HFFc6 (cell line): ENCODE measurements at regions not wholly inside any gene's neighbourhood (a gene's known extent, or its start where the extent isn't known, plus 50 kb on each side); places are given as distances from the start of the nearest gene placed in this dataset.

Experiments
- DNase-seq: peaks from one replicate; pipeline ENCODE4 v3.0.0-alpha.2; 2018
- H3K27ac Mint-ChIP-seq: 2 replicates; pipeline ENCODE4 v1.8.0; 2020; ENCODE audit warnings: mild to moderate bottlenecking, mixed read lengths
- H3K27me3 Mint-ChIP-seq: 2 replicates; pipeline ENCODE4 v1.8.0; 2021; ENCODE audit warnings: mild to moderate bottlenecking, moderate library complexity, mixed read lengths; ENCODE audit not compliant: insufficient read depth
- H3K36me3 Mint-ChIP-seq: 2 replicates; pipeline ENCODE4 v1.8.0; 2021; ENCODE audit warnings: low read depth, mixed read lengths
- H3K4me1 Mint-ChIP-seq: 2 replicates; pipeline ENCODE4 v1.8.0; 2020; ENCODE audit warnings: low read depth, mixed read lengths
- H3K4me3 Mint-ChIP-seq: 2 replicates; pipeline ENCODE4 v1.8.0; 2020; ENCODE audit warnings: mild to moderate bottlenecking, moderate library complexity, mixed read lengths
- H3K9me3 Mint-ChIP-seq: 2 replicates; pipeline ENCODE4 v1.8.0; 2020; ENCODE audit warnings: mild to moderate bottlenecking, mixed read lengths
- CTCF ChIP-seq: fragments of 200-600 bp; sonication (generic); IDR thresholded peaks from 2 replicates; pipeline ENCODE4 v1.5.0; 2021; ENCODE audit warnings: antibody characterized with exemption, mild to moderate bottlenecking

- no peaks in the 10 kb centered on the region for H3K9me3 Mint-ChIP-seq
- no peak overlapping the region for H3K4me3 Mint-ChIP-seq
- TF ChIP-seq CTCF = no peak
- peaks cover 6% of the 10 kb centered on the region for H3K4me1 Mint-ChIP-seq
- H3K36me3 Mint-ChIP-seq = 0 out of 2 replicates have a peak, but pooled peaks cover under 1% of the 10 kb centered on the region
- 0 out of 2 replicates have a peak, but pooled peaks cover under 1% of the 10 kb centered on the region for H3K27me3 Mint-ChIP-seq
- no peak overlapping the region for H3K27ac Mint-ChIP-seq
- DNase-seq = no peak
These were observed 113.7 kb downstream of the WNT5A start for GRCh38 chr3:55373423-55373822.

DNA sequence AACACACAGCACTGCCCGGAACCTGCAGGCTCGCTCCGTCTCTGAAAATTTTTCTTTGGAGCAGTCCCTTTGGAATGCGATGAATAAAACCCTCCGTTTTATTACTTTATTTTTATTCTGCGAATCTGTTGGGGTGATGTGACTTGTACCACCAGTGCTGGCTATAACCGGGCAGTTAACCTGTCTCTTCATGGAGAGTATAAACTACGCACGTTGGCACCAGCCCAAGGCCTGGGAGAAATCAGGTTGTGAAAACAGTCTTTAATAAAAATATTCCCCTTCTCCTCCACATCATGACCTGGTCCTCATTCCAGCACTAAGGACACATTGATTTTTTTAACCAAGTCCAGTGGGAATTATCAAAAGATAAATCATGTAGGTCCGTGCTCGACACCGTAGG is 116.8 kb downstream of the WNT5A start:
- Mint-ChIP-seq H3K4me3 (no peak overlapping the region), H3K27me3 (no peaks in the 10 kb centered on the region; the same call in 1 of the 2 replicates), H3K27ac (no peak overlapping the region), H3K9me3 (no peaks in the 10 kb centered on the region), H3K4me1 (peaks cover 26% of the 10 kb centered on the region), H3K36me3 (0 out of 2 replicates have a peak, but pooled peaks cover 3% of the 10 kb centered on the region)
- no peak for DNase-seq
- TF ChIP-seq CTCF = no peak

DNA sequence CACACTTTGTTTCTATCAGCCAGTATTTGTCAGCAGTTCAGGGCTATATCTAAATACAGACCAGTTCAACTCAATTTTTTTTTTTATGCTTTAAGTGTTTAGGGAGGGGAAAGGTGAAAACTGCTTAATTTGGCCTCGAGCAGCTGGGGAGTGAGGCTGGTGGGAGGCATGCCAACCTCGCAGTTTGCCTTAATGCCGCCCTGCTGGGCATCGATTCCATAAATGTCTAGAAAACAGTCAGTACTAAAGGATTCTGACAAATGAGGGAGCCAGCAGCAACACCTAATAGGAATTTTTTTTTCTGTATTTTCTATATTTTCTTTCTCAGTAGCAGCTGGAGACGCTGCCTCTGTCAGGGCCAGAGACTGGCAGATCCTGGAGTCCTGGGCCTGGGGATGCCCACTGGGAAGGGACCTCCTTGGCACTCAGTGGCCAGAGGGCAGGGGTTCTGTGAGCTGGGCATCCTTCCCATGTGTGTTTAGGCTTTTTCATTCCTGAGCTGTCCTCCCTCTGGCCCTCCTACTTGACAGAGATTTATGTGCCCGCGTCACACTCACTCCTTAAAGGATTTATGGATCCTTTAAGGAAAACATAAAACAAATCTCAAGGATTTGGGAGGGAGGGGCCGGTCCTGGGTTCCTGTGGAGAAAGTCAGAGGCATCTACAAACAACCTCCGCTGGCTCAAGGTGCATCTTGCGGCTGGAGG is 117.8 kb downstream of the WNT5A start:
- TF ChIP-seq CTCF = no peak
- peaks cover 36% of the 10 kb centered on the region for H3K4me1 Mint-ChIP-seq
- no peak overlapping the region for H3K4me3 Mint-ChIP-seq
- no peak for DNase-seq
- 0 out of 2 replicates have a peak, but pooled peaks cover 3% of the 10 kb centered on the region for H3K36me3 Mint-ChIP-seq
- no peak overlapping the region for H3K27ac Mint-ChIP-seq
- no peaks in the 10 kb centered on the region; the same call in 1 of the 2 replicates for H3K27me3 Mint-ChIP-seq
- no peaks in the 10 kb centered on the region for H3K9me3 Mint-ChIP-seq

DNA sequence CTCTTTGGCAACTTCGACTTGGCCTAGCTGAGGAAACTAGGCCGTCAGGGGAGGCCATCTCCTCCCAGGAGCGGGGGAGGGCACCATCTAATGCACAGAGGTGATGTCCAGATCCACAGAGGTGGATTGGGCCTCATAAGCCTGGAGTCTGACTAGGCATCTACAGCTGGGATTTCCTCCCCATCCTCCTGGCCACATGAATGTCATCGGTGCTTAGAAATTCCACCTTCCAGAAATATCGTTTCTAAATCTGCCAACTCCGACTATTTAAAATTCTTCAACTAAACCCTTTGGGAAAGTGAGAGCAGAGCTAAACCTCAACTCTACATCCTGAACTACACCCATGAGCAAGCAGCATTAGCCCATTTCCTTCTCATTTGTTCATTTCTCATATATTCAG is 118.7 kb downstream of the WNT5A start:
- 0 out of 2 replicates have a peak, but pooled peaks cover 3% of the 10 kb centered on the region for H3K36me3 Mint-ChIP-seq
- H3K27ac Mint-ChIP-seq = no peak overlapping the region
- H3K9me3 Mint-ChIP-seq = no peaks in the 10 kb centered on the region
- no peak for TF ChIP-seq CTCF
- H3K4me1 Mint-ChIP-seq = peaks cover 45% of the 10 kb centered on the region
- H3K4me3 Mint-ChIP-seq = no peak overlapping the region
- H3K27me3 Mint-ChIP-seq = no peaks in the 10 kb centered on the region; the same call in 1 of the 2 replicates
- DNase-seq = no peak

GRCh38 chr3:55367384-55367783 is 119.7 kb downstream of the WNT5A start:
- 0 out of 2 replicates have a peak, but pooled peaks cover 3% of the 10 kb centered on the region for H3K36me3 Mint-ChIP-seq
- no peaks in the 10 kb centered on the region; the same call in 1 of the 2 replicates for H3K27me3 Mint-ChIP-seq
- no peak for DNase-seq
- H3K9me3 Mint-ChIP-seq = no peaks in the 10 kb centered on the region
- peaks cover 55% of the 10 kb centered on the region for H3K4me1 Mint-ChIP-seq
- no peak for TF ChIP-seq CTCF
- H3K4me3 Mint-ChIP-seq = no peak overlapping the region
- H3K27ac Mint-ChIP-seq = no peak overlapping the region
